GM12878 (cell line): ENCODE measurements at regions not wholly inside any gene's neighbourhood (a gene's known extent, or its start where the extent isn't known, plus 50 kb on each side); places are given as distances from the start of the nearest gene placed in this dataset.

Experiments used
- ATAC-seq: fragments of 200-7000 bp; cut with Tn5 transposase; 3 replicates; pipeline ENCODE4 v1.9.1; 2020; ENCODE audit warnings: mild to moderate bottlenecking, moderate library complexity
- BruUV-seq: library from RNA; stranded (reverse); fragments of 400-500 nt; replicated peaks from 2 replicates; lab custom pipeline; 2021; lab: Mats Ljungman, UMichigan
- CTCF ChIA-PET: fragments of 300-600 bp; sonication (Branson Sonifier 250); formaldehyde crosslinking; extraction: SDS; loops from one replicate; lab custom pipeline; 2021; ENCODE audit warnings: inconsistent platforms; lab: Yijun Ruan, JAX
- POLR2A ChIA-PET: fragments of 350-600 bp; formaldehyde crosslinking; extraction: SDS; loops from one replicate; lab custom pipeline; 2021; ENCODE audit warnings: inconsistent platforms; lab: Charles Lee
- RAD21 ChIA-PET: fragments of 300-600 bp; sonication (Branson Sonifier 250); formaldehyde crosslinking; loops from one replicate; lab custom pipeline; 2023; ENCODE audit warnings: antibody characterized with exemption; ENCODE audit not compliant: unreplicated experiment; lab: Charles Lee
- SMC1A ChIA-PET: fragments of 300-600 bp; sonication (Branson Sonifier 250); formaldehyde crosslinking; loops from one replicate; lab custom pipeline; 2023; ENCODE audit not compliant: unreplicated experiment, uncharacterized antibody; lab: Charles Lee
- DNase-seq: peaks from one replicate; pipeline ENCODE4 v3.0.0-alpha.2; 2011; ENCODE audit warnings: low read depth, low spot score
- FAIRE-seq: peaks from 3 replicates; lab custom pipeline; 2011; peaks lifted over from hg19 to GRCh38; lab: Jason Lieb, UNC
- H2AFZ ChIP-seq: 2 replicates; pipeline ENCODE4 v1.6.0; 2011; ENCODE audit warnings: low read depth, low read length, control low read depth; ENCODE audit not compliant: control insufficient read depth
- H3K27ac ChIP-seq: 2 replicates; pipeline ENCODE4 v1.5.1; 2011; ENCODE audit warnings: control low read depth; ENCODE audit not compliant: control insufficient read depth, insufficient read depth
- H3K27me3 ChIP-seq, 2 experiments: replicated peaks in 1 of 2; 2 replicates each; pipeline versions ENCODE4 v1.6.0 to v1.6.1; 2011; ENCODE audit warnings: low read length in 1 of 2; ENCODE audit not compliant: control insufficient read depth in 2 of 2, insufficient read depth in 2 of 2
- H3K36me3 ChIP-seq, 2 experiments: 2 replicates each; pipeline ENCODE4 v1.5.1; 2011; ENCODE audit warnings: low read length in 1 of 2; ENCODE audit not compliant: control insufficient read depth in 2 of 2, insufficient read depth in 2 of 2
- H3K4me1 ChIP-seq: 2 replicates; pipeline ENCODE4 v1.6.1; 2011; ENCODE audit warnings: mild to moderate bottlenecking, low read length, moderate library complexity, mixed read lengths; ENCODE audit not compliant: control insufficient read depth, insufficient read depth
- H3K4me2 ChIP-seq: 2 replicates; pipeline ENCODE4 v1.6.0; 2011; ENCODE audit warnings: control low read depth; ENCODE audit not compliant: control insufficient read depth, insufficient read depth
- H3K4me3 ChIP-seq: fragments of 200-600 bp; sonication (generic); 2 replicates; pipeline ENCODE4 v1.5.1; 2016
- H3K79me2 ChIP-seq: 2 replicates; pipeline ENCODE4 v1.6.0; 2011; ENCODE audit warnings: low read length; ENCODE audit not compliant: control insufficient read depth, insufficient read depth
- H3K9ac ChIP-seq: 2 replicates; pipeline ENCODE4 v1.8.0; 2011; ENCODE audit warnings: low read length, control low read depth, mixed read lengths; ENCODE audit not compliant: control insufficient read depth, insufficient read depth
- H3K9me3 ChIP-seq: replicated peaks from 3 replicates; pipeline ENCODE4 v1.5.1; 2011; ENCODE audit warnings: mild to moderate bottlenecking, low read length; ENCODE audit not compliant: control insufficient read depth, insufficient read depth
- H4K20me1 ChIP-seq: 2 replicates; pipeline ENCODE4 v1.6.0; 2011; ENCODE audit not compliant: control insufficient read depth, insufficient read depth
- ASH2L ChIP-seq: fragments of 300-600, 200-600 bp; sonication (generic); IDR thresholded peaks from 2 replicates; pipeline ENCODE4 v1.6.1; 2017; ENCODE audit warnings: low read depth, mild to moderate bottlenecking, borderline replicate concordance
- ATF3 ChIP-seq: IDR thresholded peaks from 2 replicates; pipeline ENCODE4 v1.6.1; 2011; ENCODE audit warnings: low read depth, mild to moderate bottlenecking, low read length, moderate library complexity, borderline replicate concordance; ENCODE audit errors: extremely low read depth
- CHD2 ChIP-seq: IDR thresholded peaks from 2 replicates; pipeline ENCODE4 v1.6.1; 2011; ENCODE audit warnings: low read depth, low read length, improper control_type of control experiment, borderline replicate concordance
- FOXK2 ChIP-seq: fragments of 450-650 bp; IDR thresholded peaks from 2 replicates; pipeline ENCODE4 v1.6.1; 2017; ENCODE audit warnings: mild to moderate bottlenecking, moderate library complexity
- FOXM1 ChIP-seq: IDR thresholded peaks from 2 replicates; pipeline ENCODE4 v1.6.1; 2012; ENCODE audit warnings: low read depth, mild to moderate bottlenecking, inconsistent platforms, low read length, moderate library complexity
- HCFC1 ChIP-seq: fragments of 150-350 bp; IDR thresholded peaks from 2 replicates; pipeline ENCODE4 v1.6.1; 2014; ENCODE audit warnings: low read length
- HDGF ChIP-seq: fragments of 450-650 bp; IDR thresholded peaks from 2 replicates; pipeline ENCODE4 v1.6.1; 2016; ENCODE audit warnings: antibody characterized with exemption
- IRF5 ChIP-seq: fragments of 450-650 bp; IDR thresholded peaks from 2 replicates; pipeline ENCODE4 v1.6.1; 2017; ENCODE audit warnings: borderline replicate concordance
- MAX ChIP-seq: IDR thresholded peaks from 2 replicates; pipeline ENCODE4 v1.6.1; 2012; ENCODE audit warnings: low read depth, low read length, improper control_type of control experiment
- NFIC ChIP-seq: IDR thresholded peaks from 2 replicates; pipeline ENCODE4 v1.6.1; 2012; ENCODE audit warnings: low read depth, mild to moderate bottlenecking, inconsistent platforms, low read length, moderate library complexity
- RCOR1 ChIP-seq: conservative IDR thresholded peaks from 2 replicates; pipeline ENCODE4 v1.6.1; 2012; ENCODE audit warnings: low read depth, low read length, improper control_type of control experiment
- RELB ChIP-seq: fragments of 450-650 bp; IDR thresholded peaks from 2 replicates; pipeline ENCODE4 v1.6.1; 2017; ENCODE audit warnings: low read depth, mild to moderate bottlenecking, moderate library complexity
- SIN3A ChIP-seq: IDR thresholded peaks from 2 replicates; pipeline ENCODE4 v1.6.1; 2012; ENCODE audit warnings: low read depth, low read length, improper control_type of control experiment
- SUPT20H ChIP-seq: IDR thresholded peaks from 2 replicates; pipeline ENCODE4 v1.6.1; 2011; ENCODE audit warnings: low read depth, mild to moderate bottlenecking, low read length, moderate library complexity, borderline replicate concordance; ENCODE audit not compliant: control insufficient read depth
- WGBS: methylation state at CpG from one replicate; pipeline ENCODE4 v1.1.6; 2016; ENCODE audit warnings: low lambda C conversion rate; ENCODE audit not compliant: insufficient replicate concordance, insufficient coverage; ENCODE audit errors: missing lambda C conversion rate; 5-methylcytosine and 5-hydroxymethylcytosine counted together
- in situ Hi-C: fragments of 300-500 bp; cut with MboI; formaldehyde crosslinking; loops from 9 replicates; pipeline ENCODE4 v1.14.3; 2018; ENCODE audit warnings: mixed read lengths
- intact Hi-C: fragments of 100-400 bp; cut with micrococcal nuclease; formaldehyde crosslinking; loops from one replicate; pipeline ENCODE4 v1.14.2; 2022; ENCODE audit not compliant: unreplicated experiment

GRCh38 chr12:60863421-60863820 lies 1267.6 kb downstream of the SLC16A7 start:
- no TSS peak for BruUV-seq
- H3K9ac ChIP-seq, result no peak overlapping the region
- POLR2A ChIA-PET, result no interaction called here

GRCh38 chr12:60872219-60872618 lies 1276.4 kb downstream of the SLC16A7 start:
- Histone ChIP-seq H3K36me3 (no peaks in the 10 kb centered on the region), H4K20me1 (no peaks in the 10 kb centered on the region), H3K79me2 (no peaks in the 10 kb centered on the region), H3K27ac (no peak overlapping the region), H3K4me1 (no peaks in the 10 kb centered on the region), H3K4me2 (no peak overlapping the region), H3K4me3 (no peak overlapping the region), H3K9me3 (no peaks in the 10 kb centered on the region), H3K9ac (no peak overlapping the region), H3K27me3 (no peaks in the 10 kb centered on the region), H2AFZ (no peak overlapping the region)
- in situ Hi-C loops, result no loop called here
- CTCF ChIA-PET, result no interaction called here
- FAIRE-seq, result no peak
- POLR2A ChIA-PET, result interaction anchor here (0.6 kb wide), 1 partner anchor 44 kb away, joined by 3 read pairs; no protein-coding TSS in a partner anchor
- intact Hi-C loops, result no loop called here
- no peak for ATAC-seq
- WGBS, result 11% methylated on average over 6 of the region's 7 CpGs
- RAD21 ChIA-PET, result no interaction called here
- BruUV-seq, result no TSS peak
- SMC1A ChIA-PET, result no interaction called here
- DNase-seq, result no peak
- TF ChIP-seq ASH2L (no peak), NFIC (no peak), RELB (no peak), SIN3A (no peak), HCFC1 (no peak), CHD2 (no peak), RCOR1 (no peak), ATF3 (no peak), FOXM1 (no peak), SUPT20H (no peak), MAX (no peak)

More at GRCh38 chr12:60863421-60863820, 1267.6 kb downstream of the SLC16A7 start:
- H2AFZ ChIP-seq, result no peak overlapping the region
- TF ChIP-seq CHD2 (no peak), HDGF (no peak), FOXK2 (no peak), IRF5 (no peak)
- no peaks in the 10 kb centered on the region for H3K36me3 ChIP-seq
- RAD21 ChIA-PET, result no interaction called here
- ATAC-seq (no peak), FAIRE-seq (no peak), DNase-seq (no peak)
- no peaks in the 10 kb centered on the region for H3K79me2 ChIP-seq
- no peak overlapping the region for H3K27ac ChIP-seq
- SMC1A ChIA-PET, result interaction anchor here (1.3 kb wide), 1 partner anchor 10 kb away, joined by 4 read pairs; no protein-coding TSS in a partner anchor
- 86% methylated on average over 1 of the region's 1 CpG for WGBS
- no peaks in the 10 kb centered on the region for H3K27me3 ChIP-seq
- H3K4me1 ChIP-seq, result no peaks in the 10 kb centered on the region
- CTCF ChIA-PET, result no interaction called here
- no peaks in the 10 kb centered on the region for H3K9me3 ChIP-seq
- in situ Hi-C loops, result no loop called here
- H3K4me3 ChIP-seq, result no peak overlapping the region
- no peak overlapping the region for H3K4me2 ChIP-seq
- no peaks in the 10 kb centered on the region for H4K20me1 ChIP-seq
- intact Hi-C loops, result no loop called here
